Lung (tissue), 11 donors: ENCODE measurements at regions not wholly inside any gene's neighbourhood (a gene's known extent, or its start where the extent isn't known, plus 50 kb on each side); places are given as distances from the start of the nearest gene placed in this dataset.

Experiments
- ATAC-seq: fragments of 200-7000 bp; cut with Tn5 transposase; one replicate; pipeline ENCODE4 v1.9.1; 2020; ENCODE audit warnings: moderate number of reproducible peaks; ENCODE audit not compliant: insufficient read depth, low FRiP score
- DNase-seq, 3 donors: peaks; one replicate each; pipeline ENCODE4 v3.0.0-alpha.2; 2013 to 2017
- H3K27ac ChIP-seq, 2 donors: one replicate each; pipeline ENCODE4 v1.5.1; 2013; ENCODE audit warnings: mild to moderate bottlenecking in 2 of 2, moderate library complexity in 2 of 2, control low read depth in 1 of 2, inconsistent platforms in 1 of 2, low read depth in 1 of 2, low read length in 1 of 2
- H3K27me3 ChIP-seq, 3 donors: one replicate each; pipeline ENCODE4 v1.5.1; 2013; ENCODE audit warnings: low read length in 2 of 3; ENCODE audit not compliant: control insufficient read depth in 3 of 3, insufficient read depth in 3 of 3
- H3K36me3 ChIP-seq, 4 donors: one replicate each; pipeline ENCODE4 v1.5.1; 2013; ENCODE audit warnings: low read length in 4 of 4, mild to moderate bottlenecking in 1 of 4, moderate library complexity in 1 of 4; ENCODE audit not compliant: control insufficient read depth in 4 of 4, insufficient read depth in 4 of 4
- H3K4me1 ChIP-seq, 5 donors: one replicate each; pipeline ENCODE4 v1.5.1; 2013; ENCODE audit warnings: low read length in 5 of 5, mild to moderate bottlenecking in 2 of 5, moderate library complexity in 1 of 5; ENCODE audit not compliant: control insufficient read depth in 5 of 5, insufficient read depth in 5 of 5
- H3K4me3 ChIP-seq: one replicate; pipeline ENCODE4 v1.5.1; 2013; ENCODE audit warnings: mild to moderate bottlenecking, control low read depth, moderate library complexity
- H3K9ac ChIP-seq, 2 donors: one replicate each; pipeline ENCODE4 v1.5.1; 2013; ENCODE audit warnings: low read length in 2 of 2, control low read depth in 1 of 2; ENCODE audit not compliant: insufficient read depth in 1 of 2
- H3K9me3 ChIP-seq, 4 donors: one replicate each; pipeline ENCODE4 v1.5.1; 2013; ENCODE audit warnings: low read length in 3 of 4, mild to moderate bottlenecking in 1 of 4, moderate library complexity in 1 of 4; ENCODE audit not compliant: control insufficient read depth in 4 of 4, insufficient read depth in 3 of 4
- CTCF ChIP-seq: IDR thresholded peaks from 2 replicates; pipeline ENCODE4 v1.5.1; 2012; ENCODE audit warnings: mild to moderate bottlenecking; ENCODE audit errors: control extremely low read depth, extremely low read depth
- WGBS, 2 donors: extraction: QIAGEN DNeasy Blood & Tissue Kit; methylation state at CpG; one replicate each; pipeline ENCODE4 v1.1.7; 2013; 5-methylcytosine and 5-hydroxymethylcytosine counted together
- donor health status: control.
- donor health status: control.
- donor health status: Bipolar disorder and iron deficiency.
- donor health status: healthy.
- donor health status: DM: yes; HTN: yes; CAD: no.

- H3K27me3 ChIP-seq, result no peaks in the 10 kb centered on the region
- no peaks in the 10 kb centered on the region for H3K36me3 ChIP-seq
- H3K4me1 ChIP-seq, result no peaks in the 10 kb centered on the region
- no peak for DNase-seq
- no peak overlapping the region for H3K4me3 ChIP-seq
- H3K9me3 ChIP-seq, result no peaks in the 10 kb centered on the region
- WGBS, 2 donors, result 75 to 76% methylated on average over 2 of the region's 2 CpGs
- ATAC-seq, result no peak
- no peak overlapping the region for H3K27ac ChIP-seq
- no peak overlapping the region for H3K9ac ChIP-seq
- no peak for TF ChIP-seq CTCF
Measured at GRCh38 chr6:121867095-121867494, 431.6 kb downstream of the GJA1 start.

GRCh38 chr6:121868206-121868605 lies 432.8 kb downstream of the GJA1 start:
- ATAC-seq, result no peak
- Histone ChIP-seq H3K4me3 (no peak overlapping the region), H3K9ac (no peak overlapping the region), H3K4me1 (no peaks in the 10 kb centered on the region), H3K27me3 (no peaks in the 10 kb centered on the region), H3K36me3 (no peaks in the 10 kb centered on the region), H3K27ac (no peak overlapping the region), H3K9me3 (peaks cover 0 to 2% (median 0%) of the 10 kb centered on the region in 4 donors)
- no peak for TF ChIP-seq CTCF
- WGBS, 2 donors, result 89 to 90% methylated on average over 1 of the region's 1 CpG
- DNase-seq, result no peak

- no peak for DNase-seq
- H3K9me3 ChIP-seq, result peaks cover 0 to 2% (median 0%) of the 10 kb centered on the region in 4 donors
- H3K36me3 ChIP-seq, result no peaks in the 10 kb centered on the region
- no peak for ATAC-seq
- H3K9ac ChIP-seq, result no peak overlapping the region
- no peaks in the 10 kb centered on the region for H3K4me1 ChIP-seq
- 70 to 82% methylated on average over 2 of the region's 2 CpGs for WGBS, 2 donors
- no peaks in the 10 kb centered on the region for H3K27me3 ChIP-seq
- no peak overlapping the region for H3K27ac ChIP-seq
- H3K4me3 ChIP-seq, result no peak overlapping the region
- TF ChIP-seq CTCF, result no peak
Measured at GRCh38 chr6:121873595-121873994, 438.1 kb downstream of the GJA1 start.

- Histone ChIP-seq H3K4me1 (no peaks in the 10 kb centered on the region), H3K27me3 (no peaks in the 10 kb centered on the region), H3K9me3 (peaks cover 0 to 2% (median 0%) of the 10 kb centered on the region in 4 donors), H3K27ac (no peak overlapping the region), H3K4me3 (no peak overlapping the region), H3K36me3 (no peaks in the 10 kb centered on the region), H3K9ac (no peak overlapping the region)
- TF ChIP-seq CTCF, result no peak
- DNase-seq (no peak), ATAC-seq (no peak)
Measured at GRCh38 chr6:121876721-121877120, 441.3 kb downstream of the GJA1 start.
